SK-N-SH (cell line): ENCODE measurements at regions not wholly inside any gene's neighbourhood (a gene's known extent, or its start where the extent isn't known, plus 50 kb on each side); places are given as distances from the start of the nearest gene placed in this dataset.

Experiments used
- CTCF ChIA-PET: fragments of 300-600, 350-600 bp; formaldehyde crosslinking; extraction: SDS; loops from one replicate; lab custom pipeline; 2021; lab: Yijun Ruan, JAX
- POLR2A ChIA-PET: fragments of 350-600 bp; sonication (Branson Sonifier 250); formaldehyde crosslinking; extraction: SDS; loops from one replicate; lab custom pipeline; 2020; ENCODE audit warnings: antibody characterized with exemption, inconsistent platforms; lab: Yijun Ruan, JAX
- DNase-seq: peaks from one replicate; pipeline ENCODE4 v3.0.0; 2012
- H2AFZ ChIP-seq: fragments of 200-600 bp; sonication (generic); 2 replicates; pipeline ENCODE4 v1.8.1; 2016; ENCODE audit warnings: antibody characterized with exemption, mild to moderate bottlenecking, low read depth
- H3F3A ChIP-seq: fragments of 200-600 bp; sonication (generic); replicated peaks from 2 replicates; pipeline ENCODE3; 2016; ENCODE audit warnings: antibody characterized with exemption, mild to moderate bottlenecking; ENCODE audit not compliant: insufficient read depth
- H3K27ac ChIP-seq, 2 experiments: fragments of 200-500 bp in 1 of 2; fragments of 200-600 bp in 1 of 2; sonication (Bioruptor generic) in 1 of 2; sonication (generic), shearing (Covaris generic) in 1 of 2; 2 replicates each; pipeline versions ENCODE4 v1.5.1 to v1.6.1; 2014 to 2016; ENCODE audit warnings: low read depth in 2 of 2, inconsistent platforms in 1 of 2, low read length in 1 of 2, mild to moderate bottlenecking in 1 of 2, mixed read lengths in 1 of 2
- H3K27me3 ChIP-seq: fragments of 200-600 bp; sonication (generic), shearing (Covaris generic); 2 replicates; pipeline ENCODE4 v1.6.1; 2016; ENCODE audit warnings: mixed run types; ENCODE audit not compliant: insufficient read depth
- H3K36me3 ChIP-seq, 2 experiments: fragments of 200-500 bp in 1 of 2; fragments of 200-600 bp in 1 of 2; sonication (Bioruptor generic) in 1 of 2; sonication (generic) in 1 of 2; replicated peaks in 1 of 2; 2 replicates each; pipeline versions ENCODE3 to v1.5.1; 2014 to 2016; ENCODE audit warnings: low read length in 1 of 2, mild to moderate bottlenecking in 1 of 2; ENCODE audit not compliant: insufficient read depth in 2 of 2, control insufficient read depth in 1 of 2
- H3K4me1 ChIP-seq, 2 experiments: fragments of 200-500 bp in 1 of 2; fragments of 200-600 bp in 1 of 2; sonication (Bioruptor generic) in 1 of 2; sonication (generic), shearing (Covaris generic) in 1 of 2; 2 replicates each; pipeline versions ENCODE4 v1.5.1 to v1.6.1; 2014 to 2016; ENCODE audit warnings: low read depth in 1 of 2, low read length in 1 of 2, mixed run types in 1 of 2; ENCODE audit not compliant: insufficient read depth in 2 of 2, control insufficient read depth in 1 of 2
- H3K4me2 ChIP-seq: fragments of 200-600 bp; sonication (generic), shearing (Covaris generic); 2 replicates; pipeline ENCODE4 v1.6.1; 2017; ENCODE audit warnings: mixed run types
- H3K4me3 ChIP-seq, 2 experiments: fragments of 200-500 bp in 1 of 2; fragments of 200-600 bp in 1 of 2; sonication (Bioruptor generic) in 1 of 2; sonication (generic), shearing (Covaris generic) in 1 of 2; 2 replicates each; pipeline versions ENCODE4 v1.5.1 to v1.8.1; 2014 to 2016; ENCODE audit warnings: low read depth in 2 of 2, inconsistent platforms in 1 of 2, low read length in 1 of 2, mild to moderate bottlenecking in 1 of 2, mixed read lengths in 1 of 2, moderate library complexity in 1 of 2
- H3K79me2 ChIP-seq: fragments of 200-600 bp; sonication (generic); 2 replicates; pipeline ENCODE4 v1.8.1; 2017; ENCODE audit warnings: mild to moderate bottlenecking; ENCODE audit not compliant: insufficient read depth
- H3K9ac ChIP-seq: fragments of 200-600 bp; sonication (generic); 2 replicates; pipeline ENCODE4 v1.6.1; 2017; ENCODE audit warnings: mixed run types
- H3K9me2 ChIP-seq: fragments of 200-600 bp; sonication (generic); 2 replicates; pipeline ENCODE4 v1.6.1; 2017; ENCODE audit warnings: mixed run types
- H3K9me3 ChIP-seq: fragments of 200-600 bp; sonication (generic); 2 replicates; pipeline ENCODE4 v1.6.1; 2017; ENCODE audit warnings: mixed run types, mild to moderate bottlenecking, moderate library complexity
- H4K20me1 ChIP-seq: fragments of 200-600 bp; sonication (generic); 2 replicates; pipeline ENCODE4 v1.6.1; 2017; ENCODE audit warnings: mild to moderate bottlenecking, mixed run types; ENCODE audit not compliant: insufficient read depth
- EP300 ChIP-seq, 2 experiments: IDR thresholded peaks; 2 replicates each; pipeline versions ENCODE4 v1.4.0 to v1.6.1; 2012; ENCODE audit warnings: borderline replicate concordance in 1 of 2, low read depth in 1 of 2, low read length in 1 of 2
- FOSL2 ChIP-seq: IDR thresholded peaks from 2 replicates; pipeline ENCODE4 v1.4.0; 2012; ENCODE audit warnings: low read depth, mild to moderate bottlenecking, moderate library complexity, borderline replicate concordance
- FOXJ3 ChIP-seq: sonication (generic); formaldehyde crosslinking; IDR thresholded peaks from 2 replicates; pipeline ENCODE4 v1.5.1; 2020; ENCODE audit warnings: mild to moderate bottlenecking, missing genetic modification reagents
- GABPA ChIP-seq: IDR thresholded peaks from 2 replicates; pipeline ENCODE4 v1.4.0; 2012; ENCODE audit warnings: low read depth, mild to moderate bottlenecking
- GATA2 ChIP-seq: sonication (generic); formaldehyde crosslinking; IDR thresholded peaks from 2 replicates; pipeline ENCODE4 v1.5.0; 2020; ENCODE audit warnings: mild to moderate bottlenecking, missing genetic modification reagents
- IRF3 ChIP-seq: fragments of 150-350 bp; IDR thresholded peaks from 2 replicates; pipeline ENCODE4 v1.6.1; 2016; ENCODE audit warnings: mild to moderate bottlenecking, low read depth, low read length
- JUND ChIP-seq: IDR thresholded peaks from 2 replicates; pipeline ENCODE4 v1.4.0; 2012
- MAX ChIP-seq: IDR thresholded peaks from 2 replicates; pipeline ENCODE4 v1.4.0; 2012; ENCODE audit warnings: low read depth
- MEF2A ChIP-seq: IDR thresholded peaks from 2 replicates; pipeline ENCODE4 v1.4.0; 2012; ENCODE audit warnings: low read depth, borderline replicate concordance
- NFIC ChIP-seq: IDR thresholded peaks from 2 replicates; pipeline ENCODE4 v1.4.0; 2012; ENCODE audit warnings: borderline replicate concordance
- PBX3 ChIP-seq: IDR thresholded peaks from 2 replicates; pipeline ENCODE4; 2012
- SIN3A ChIP-seq: IDR thresholded peaks from 2 replicates; pipeline ENCODE4 v1.6.1; 2012; ENCODE audit warnings: low read depth, mild to moderate bottlenecking, low read length, moderate library complexity, borderline replicate concordance
- SMC3 ChIP-seq: IDR thresholded peaks from 2 replicates; pipeline ENCODE4 v1.6.1; 2012; ENCODE audit warnings: low read depth, low read length, improper control_type of control experiment
- TAF1 ChIP-seq: IDR thresholded peaks from 2 replicates; pipeline ENCODE4 v1.6.1; 2012; ENCODE audit warnings: low read depth, mild to moderate bottlenecking, low read length, moderate library complexity, borderline replicate concordance
- TCF12 ChIP-seq: IDR thresholded peaks from 2 replicates; pipeline ENCODE4 v1.4.0; 2012
- TEAD4 ChIP-seq: IDR thresholded peaks from 2 replicates; pipeline ENCODE4 v1.4.0; 2012; ENCODE audit warnings: mild to moderate bottlenecking, borderline replicate concordance; ENCODE audit not compliant: insufficient read depth
- YY1 ChIP-seq: IDR thresholded peaks from 2 replicates; pipeline ENCODE4 v1.4.0; 2012; ENCODE audit warnings: low read depth, mild to moderate bottlenecking
- WGBS: methylation state at CpG from one replicate; pipeline ENCODE4 v1.1.6; 2017; ENCODE audit warnings: low lambda C conversion rate; 5-methylcytosine and 5-hydroxymethylcytosine counted together
- TF ChIP-seq, protein P1 (sequence below): fragments of 200-600 bp; sonication (generic); IDR thresholded peaks from 2 replicates; pipeline ENCODE4 v1.6.1; 2017; ENCODE audit warnings: antibody characterized with exemption, mild to moderate bottlenecking, moderate library complexity

- no peak overlapping the region; the same call in 1 of the 2 replicates for H3K9ac ChIP-seq
- H3K27ac ChIP-seq, result peak overlapping the region in 1 of 2 experiments; percentile 73; a peak in 3 of 4 replicates
- CTCF ChIA-PET, result no interaction called here
Measured at GRCh38 chr1:59116920-59117542, 179.9 kb upstream of the FGGY start.

GRCh38 chr1:59122527-59122926 lies 174.4 kb upstream of the FGGY start:
- Histone ChIP-seq H3K9me2 (no peaks in the 10 kb centered on the region), H3K27me3 (no peaks in the 10 kb centered on the region), H3F3A (peaks cover 40% of the 10 kb centered on the region), H3K9me3 (no peaks in the 10 kb centered on the region), H3K9ac (no peak overlapping the region), H3K79me2 (no peaks in the 10 kb centered on the region), H3K4me3 (no peak overlapping the region), H3K4me1 (peaks cover 0 to 20% of the 10 kb centered on the region in 2 experiments; a peak in 1 of 4 replicates), H3K4me2 (no peak overlapping the region), H3K27ac (no peak overlapping the region), H2AFZ (no peak overlapping the region), H3K36me3 (no peaks in the 10 kb centered on the region), H4K20me1 (no peaks in the 10 kb centered on the region)
- TF ChIP-seq GATA2 (CRISPR knock-in tag) (no peak), TEAD4 (no peak), SMC3 (no peak), FOXJ3 (CRISPR knock-in tag) (no peak), YY1 (no peak), IRF3 (no peak), MEF2A (no peak), GABPA (no peak), NFIC (no peak), TAF1 (no peak), EP300 (IDR thresholded peaks at IDR 0.05; ENCODE audit: borderline replicate concordance in 1 of 2, low read depth in 1 of 2, low read length in 1 of 2) (no peak)
- TF ChIP-seq, protein P1, sequence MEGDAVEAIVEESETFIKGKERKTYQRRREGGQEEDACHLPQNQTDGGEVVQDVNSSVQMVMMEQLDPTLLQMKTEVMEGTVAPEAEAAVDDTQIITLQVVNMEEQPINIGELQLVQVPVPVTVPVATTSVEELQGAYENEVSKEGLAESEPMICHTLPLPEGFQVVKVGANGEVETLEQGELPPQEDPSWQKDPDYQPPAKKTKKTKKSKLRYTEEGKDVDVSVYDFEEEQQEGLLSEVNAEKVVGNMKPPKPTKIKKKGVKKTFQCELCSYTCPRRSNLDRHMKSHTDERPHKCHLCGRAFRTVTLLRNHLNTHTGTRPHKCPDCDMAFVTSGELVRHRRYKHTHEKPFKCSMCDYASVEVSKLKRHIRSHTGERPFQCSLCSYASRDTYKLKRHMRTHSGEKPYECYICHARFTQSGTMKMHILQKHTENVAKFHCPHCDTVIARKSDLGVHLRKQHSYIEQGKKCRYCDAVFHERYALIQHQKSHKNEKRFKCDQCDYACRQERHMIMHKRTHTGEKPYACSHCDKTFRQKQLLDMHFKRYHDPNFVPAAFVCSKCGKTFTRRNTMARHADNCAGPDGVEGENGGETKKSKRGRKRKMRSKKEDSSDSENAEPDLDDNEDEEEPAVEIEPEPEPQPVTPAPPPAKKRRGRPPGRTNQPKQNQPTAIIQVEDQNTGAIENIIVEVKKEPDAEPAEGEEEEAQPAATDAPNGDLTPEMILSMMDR, result no peak
- no peak for DNase-seq
- CTCF ChIA-PET, result no interaction called here
- POLR2A ChIA-PET, result no interaction called here
- WGBS, result 70% methylated on average over 5 of the region's 5 CpGs

More at GRCh38 chr1:59116920-59117542, 179.9 kb upstream of the FGGY start:
- Histone ChIP-seq H3K9me2 (no peaks in the 10 kb centered on the region), H3K4me1 (peaks cover 0 to 15% of the 10 kb centered on the region in 2 experiments; a peak in 3 of 4 replicates), H2AFZ (peak overlapping the region; percentile 50; the same call in 1 of the 2 replicates), H3K27me3 (no peaks in the 10 kb centered on the region), H3K4me3 (no peak overlapping the region), H4K20me1 (no peaks in the 10 kb centered on the region), H3K79me2 (no peaks in the 10 kb centered on the region), H3K4me2 (peak overlapping the region; percentile 58; the same call in 1 of the 2 replicates), H3K9me3 (no peaks in the 10 kb centered on the region), H3F3A (peaks cover 18% of the 10 kb centered on the region), H3K36me3 (no peaks in the 10 kb centered on the region)
- POLR2A ChIA-PET, result no interaction called here
- TF ChIP-seq TAF1, result no peak
- peak; percentile 70 for TF ChIP-seq TCF12
- TF ChIP-seq SIN3A, result no peak
- peak; percentile 91 for TF ChIP-seq PBX3
- TF ChIP-seq JUND, result peak; percentile 70
- peak in 1 of 2 experiments; percentile 71; a peak in 1 of 4 replicates for TF ChIP-seq EP300 (IDR thresholded peaks at IDR 0.05; ENCODE audit: borderline replicate concordance in 1 of 2, low read depth in 1 of 2, low read length in 1 of 2)
- 0 out of 2 replicates have a peak, but pooled peaks have one; percentile 50 for TF ChIP-seq MAX
- TF ChIP-seq FOSL2, result peak; percentile 85; the same call in 1 of the 2 replicates
- TF ChIP-seq SMC3, result no peak
- peak; percentile 65; the same call in 1 of the 2 replicates for TF ChIP-seq NFIC
- WGBS, result 15% methylated on average over 4 of the region's 4 CpGs
- no peak for DNase-seq
